HepG2 (cell line): ENCODE measurements at regions not wholly inside any gene's neighbourhood (a gene's known extent, or its start where the extent isn't known, plus 50 kb on each side); places are given as distances from the start of the nearest gene placed in this dataset.

ENCODE experiments used
- ATAC-seq: fragments of 200-7000 bp; cut with Tn5 transposase; 3 replicates; pipeline ENCODE4 v1.9.1; 2020; ENCODE audit warnings: mild to moderate bottlenecking, moderate library complexity
- BruUV-seq: library from RNA; stranded (reverse); fragments of 400-500 nt; replicated peaks from 2 replicates; lab custom pipeline; 2021; lab: Mats Ljungman, UMichigan
- CTCF ChIA-PET: fragments of 300-600 bp; formaldehyde crosslinking; extraction: SDS; loops from one replicate; lab custom pipeline; 2021; ENCODE audit warnings: low total read pairs, inconsistent platforms, low intra/inter-chr PET ratio; lab: Yijun Ruan, JAX
- POLR2A ChIA-PET: fragments of 350-600 bp; sonication (Branson Sonifier 250); formaldehyde crosslinking; loops from one replicate; lab custom pipeline; 2020; ENCODE audit warnings: antibody characterized with exemption, inconsistent platforms; lab: Yijun Ruan, JAX
- DNase-seq: peaks from one replicate; pipeline ENCODE4 v3.0.0-alpha.2; 2015; ENCODE audit warnings: low spot score
- FAIRE-seq: peaks from 3 replicates; lab custom pipeline; 2011; peaks lifted over from hg19 to GRCh38; lab: Jason Lieb, UNC
- H2AFZ ChIP-seq: one replicate; pipeline ENCODE4 v1.6.1; 2011; ENCODE audit warnings: low read length, inconsistent platforms
- H3K27ac ChIP-seq: fragments of 300-600 bp; 3 replicates; pipeline ENCODE4 v1.8.0; 2011; ENCODE audit warnings: mixed run types, mild to moderate bottlenecking, mixed read lengths, low read length, inconsistent platforms; ENCODE audit not compliant: insufficient read depth; ENCODE audit errors: extremely low read length
- H3K27me3 ChIP-seq, 2 experiments: fragments of 200-600 bp in 1 of 2; 2 replicates in 1 of 2; 3 replicates in 1 of 2; pipeline versions ENCODE4 v1.6.0 to v1.8.0; 2011; ENCODE audit warnings: low read length in 2 of 2, mild to moderate bottlenecking in 2 of 2, moderate library complexity in 2 of 2, inconsistent platforms in 1 of 2; ENCODE audit not compliant: insufficient read depth in 2 of 2, control insufficient read depth in 1 of 2
- H3K36me3 ChIP-seq, 2 experiments: fragments of 200-600 bp in 1 of 2; replicated peaks in 1 of 2; 2 replicates in 1 of 2; 3 replicates in 1 of 2; pipeline versions ENCODE4 v1.5.1 to v1.8.0; 2011; ENCODE audit warnings: low read length in 2 of 2, inconsistent platforms in 1 of 2; ENCODE audit not compliant: insufficient read depth in 2 of 2, control insufficient read depth in 1 of 2
- H3K4me1 ChIP-seq: 2 replicates; pipeline ENCODE4 v1.5.1; 2012; ENCODE audit warnings: low read length, inconsistent platforms; ENCODE audit not compliant: insufficient read depth
- H3K4me2 ChIP-seq: 2 replicates; pipeline ENCODE4 v1.6.0; 2011; ENCODE audit warnings: low read depth, low read length, inconsistent platforms
- H3K4me3 ChIP-seq, 3 experiments: fragments of 200-600 bp in 1 of 3; sonication (generic), shearing (Covaris generic) in 1 of 3; replicated peaks in 1 of 3; 2 replicates each; pipeline ENCODE4 v1.5.1; 2011 to 2016; ENCODE audit warnings: low read length in 3 of 3, inconsistent platforms in 2 of 3, low read depth in 2 of 3, mild to moderate bottlenecking in 2 of 3, control low read depth in 1 of 3, mixed read lengths in 1 of 3; ENCODE audit not compliant: insufficient read depth in 1 of 3
- H3K79me2 ChIP-seq: one replicate; pipeline ENCODE4 v1.6.1; 2011; ENCODE audit warnings: low read length, inconsistent platforms; ENCODE audit not compliant: insufficient read depth
- H3K9ac ChIP-seq: 2 replicates; pipeline ENCODE4 v1.6.0; 2011; ENCODE audit warnings: mild to moderate bottlenecking, low read depth, low read length, inconsistent platforms; ENCODE audit not compliant: insufficient read depth
- H3K9me3 ChIP-seq: 2 replicates; pipeline ENCODE4 v1.5.1; 2012; ENCODE audit warnings: mild to moderate bottlenecking, low read length
- H4K20me1 ChIP-seq: 2 replicates; pipeline ENCODE4 v1.6.0; 2011; ENCODE audit warnings: inconsistent platforms, mild to moderate bottlenecking, low read length, moderate library complexity; ENCODE audit not compliant: insufficient read depth
- FOXA3 ChIP-seq: IDR thresholded peaks from 2 replicates; pipeline ENCODE4 v1.6.1; 2016; ENCODE audit warnings: missing genetic modification reagents, missing compliant biosample characterization
- MLLT10 ChIP-seq: sonication (generic); formaldehyde crosslinking; IDR thresholded peaks from 2 replicates; pipeline ENCODE4 v1.4.0; 2020; ENCODE audit warnings: missing genetic modification reagents
- SKIL ChIP-seq: sonication (generic); formaldehyde crosslinking; IDR thresholded peaks from 2 replicates; pipeline ENCODE4 v1.8.0; 2022; ENCODE audit warnings: missing genetic modification reagents, mild to moderate bottlenecking, moderate library complexity, borderline replicate concordance
- XBP1 ChIP-seq: sonication (generic); formaldehyde crosslinking; IDR thresholded peaks from 2 replicates; pipeline ENCODE4 v1.5.0; 2020; ENCODE audit warnings: missing genetic modification reagents
- YY1 ChIP-seq: IDR thresholded peaks from 2 replicates; pipeline ENCODE4 v1.6.1; 2011; ENCODE audit warnings: low read length, low read depth, moderate library complexity, mild to moderate bottlenecking; ENCODE audit not compliant: insufficient read depth, insufficient replicate concordance
- ZNF274 ChIP-seq: sonication (generic); formaldehyde crosslinking; IDR thresholded peaks from 2 replicates; pipeline ENCODE4 v1.5.1; 2020; ENCODE audit warnings: mild to moderate bottlenecking, missing genetic modification reagents
- WGBS: methylation state at CpG from one replicate; pipeline ENCODE4 v1.1.6; 2017; ENCODE audit warnings: low lambda C conversion rate; 5-methylcytosine and 5-hydroxymethylcytosine counted together
- in situ Hi-C: cut with HindIII; loops from 2 replicates; pipeline ENCODE4 v1.10.0; 2017; ENCODE audit warnings: low pct_unique_long_range_greater_than_20kb; ENCODE audit not compliant: extremely low pct_ligation_motif_present
- intact Hi-C: fragments of 100-400 bp; cut with micrococcal nuclease; formaldehyde crosslinking; loops from one replicate; pipeline ENCODE4 v1.10.0; 2022; ENCODE audit not compliant: unreplicated experiment

DNA sequence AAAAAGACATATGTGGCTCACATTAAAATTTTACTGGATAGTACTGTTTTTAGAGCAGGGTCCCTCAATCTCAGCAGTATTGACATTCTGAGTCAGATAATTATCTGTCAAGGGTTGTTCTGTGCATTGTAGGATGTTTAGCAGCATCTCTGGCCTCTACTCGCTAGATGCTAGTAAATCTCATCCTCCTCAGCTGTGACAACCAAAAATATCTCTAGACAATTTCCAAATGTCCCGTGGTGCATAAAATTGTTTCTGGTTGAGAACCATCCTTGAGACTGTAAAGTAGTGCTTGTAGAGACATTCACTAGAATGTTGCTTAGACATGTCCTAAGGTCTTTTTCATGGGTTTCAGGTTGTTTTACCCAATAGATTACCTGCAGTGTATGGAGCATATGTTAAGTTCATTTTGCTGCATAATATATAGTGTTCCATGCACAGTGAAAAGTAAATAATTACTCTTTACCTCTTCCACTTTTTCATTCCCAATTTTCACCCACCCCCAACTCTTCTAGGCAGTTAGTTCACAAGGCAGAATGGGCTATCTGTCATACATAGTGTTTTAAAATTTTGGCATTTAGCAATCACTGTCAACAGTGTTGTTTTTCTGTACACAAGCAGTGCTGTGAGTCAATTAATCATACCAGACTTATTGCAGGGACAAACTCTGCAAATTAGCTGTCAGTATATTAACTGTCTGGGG lies 200.2 kb upstream of the SLC38A2 start:
- no peaks in the 10 kb centered on the region for H3K79me2 ChIP-seq
- DNase-seq (no peak), ATAC-seq (no peak), FAIRE-seq (no peak)
- peaks cover 36% of the 10 kb centered on the region for H3K4me1 ChIP-seq
- in situ Hi-C loops: no loop called here
- ChIA-PET POLR2A (no interaction called here), CTCF (no interaction called here)
- 97% methylated on average over 2 of the region's 2 CpGs for WGBS
- H2AFZ ChIP-seq: no peak overlapping the region
- no TSS peak for BruUV-seq
- intact Hi-C loops: no loop called here
- no peaks in the 10 kb centered on the region for H3K27me3 ChIP-seq
- no peak overlapping the region for H3K4me3 ChIP-seq
- H3K4me2 ChIP-seq: no peak overlapping the region
- TF ChIP-seq SKIL (CRISPR knock-in tag) (no peak), XBP1 (CRISPR knock-in tag) (no peak), FOXA3 (CRISPR knock-in tag) (no peak), ZNF274 (CRISPR knock-in tag) (no peak)
- peaks cover 8% of the 10 kb centered on the region for H3K9me3 ChIP-seq
- H3K27ac ChIP-seq: no peak overlapping the region
- H4K20me1 ChIP-seq: no peaks in the 10 kb centered on the region
- no peaks in the 10 kb centered on the region; a peak in 1 of 5 replicates for H3K36me3 ChIP-seq
- H3K9ac ChIP-seq: no peak overlapping the region

DNA sequence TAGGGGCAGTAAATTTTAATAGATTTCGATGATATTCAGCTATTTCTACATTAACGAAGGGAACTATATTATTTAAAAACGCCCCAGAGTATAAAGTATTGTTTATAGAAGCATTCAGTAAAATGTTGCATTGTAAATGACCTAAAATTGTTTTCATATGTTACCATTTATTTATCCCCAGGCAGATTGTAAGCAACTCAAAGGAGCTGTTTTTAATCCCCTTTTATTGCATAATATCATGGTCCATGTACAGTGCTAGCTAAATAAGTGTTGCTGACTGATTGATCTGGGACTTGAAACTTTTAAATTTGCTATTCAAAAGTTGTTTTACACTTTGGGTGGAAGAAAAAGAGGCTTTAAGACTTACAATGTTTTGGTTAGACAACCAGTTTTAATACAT lies 199.0 kb upstream of the SLC38A2 start:
- ChIA-PET POLR2A (no interaction called here), CTCF (no interaction called here)
- Histone ChIP-seq H3K27me3 (no peaks in the 10 kb centered on the region), H3K4me2 (no peak overlapping the region), H3K9ac (no peak overlapping the region), H3K79me2 (no peaks in the 10 kb centered on the region), H3K36me3 (no peaks in the 10 kb centered on the region), H3K27ac (no peak overlapping the region), H3K4me3 (no peak overlapping the region), H4K20me1 (no peaks in the 10 kb centered on the region), H3K9me3 (peaks cover 20% of the 10 kb centered on the region), H2AFZ (no peak overlapping the region), H3K4me1 (peaks cover 24% of the 10 kb centered on the region)
- BruUV-seq: no TSS peak
- intact Hi-C loops: no loop called here
- in situ Hi-C loops: no loop called here
- TF ChIP-seq YY1: no peak
- no peak for TF ChIP-seq MLLT10 (CRISPR knock-in tag)
- ATAC-seq (no peak), DNase-seq (no peak), FAIRE-seq (no peak)
- 93% methylated on average over 3 of the region's 3 CpGs for WGBS
